IMR-90 (cell line): ENCODE measurements at regions not wholly inside any gene's neighbourhood (a gene's known extent, or its start where the extent isn't known, plus 50 kb on each side); places are given as distances from the start of the nearest gene placed in this dataset.

Experiments used
- ATAC-seq: fragments of 200-7000 bp; cut with Tn5 transposase; 2 replicates; pipeline ENCODE4 v1.9.1; 2020; ENCODE audit warnings: low read depth, mild to moderate bottlenecking, moderate library complexity
- BruUV-seq: library from RNA; stranded (reverse); fragments of 400-500 nt; replicated peaks from 2 replicates; lab custom pipeline; 2021; lab: Mats Ljungman, UMichigan
- CTCF ChIA-PET: fragments of 300-600 bp; formaldehyde crosslinking; extraction: SDS; loops from one replicate; lab custom pipeline; 2021; ENCODE audit warnings: antibody characterized with exemption; lab: Yijun Ruan, JAX
- POLR2A ChIA-PET: fragments of 300-600 bp; sonication (Branson Sonifier 250); formaldehyde crosslinking; loops from one replicate; lab custom pipeline; 2022; ENCODE audit warnings: antibody characterized with exemption; ENCODE audit not compliant: unreplicated experiment; lab: Charles Lee
- DNase-seq: peaks from one replicate; pipeline ENCODE4 v3.0.0; 2013
- H2AFZ ChIP-seq: replicated peaks from 2 replicates; pipeline ENCODE3; 2013; ENCODE audit warnings: low read length, mild to moderate bottlenecking; ENCODE audit not compliant: poor library complexity
- H2AK5ac ChIP-seq: 2 replicates; pipeline ENCODE4 v1.6.1; 2013; ENCODE audit warnings: low read depth, low read length, inconsistent platforms
- H2AK9ac ChIP-seq: replicated peaks from 2 replicates; pipeline ENCODE3; 2013; ENCODE audit warnings: mild to moderate bottlenecking, low read depth, low read length, moderate library complexity; ENCODE audit not compliant: poor library complexity
- H2BK120ac ChIP-seq: 2 replicates; pipeline ENCODE4 v1.6.1; 2013; ENCODE audit warnings: low read depth, low read length, inconsistent platforms
- H2BK15ac ChIP-seq: 3 replicates; pipeline ENCODE4 v1.6.1; 2013; ENCODE audit warnings: low read depth, low read length, inconsistent platforms
- H2BK20ac ChIP-seq: 2 replicates; pipeline ENCODE4 v1.6.1; 2013; ENCODE audit warnings: low read depth, mild to moderate bottlenecking, inconsistent platforms, low read length, moderate library complexity
- H2BK5ac ChIP-seq: 2 replicates; pipeline ENCODE4 v1.6.1; 2013; ENCODE audit warnings: mild to moderate bottlenecking, low read depth, low read length, inconsistent platforms; ENCODE audit not compliant: poor library complexity, severe bottlenecking
- H3K14ac ChIP-seq: replicated peaks from 2 replicates; pipeline ENCODE4 v1.6.1; 2013; ENCODE audit warnings: low read depth, low read length, inconsistent platforms
- H3K18ac ChIP-seq: 2 replicates; pipeline ENCODE4 v1.6.1; 2013; ENCODE audit warnings: low read depth, low read length, control low read depth
- H3K23ac ChIP-seq: 2 replicates; pipeline ENCODE4 v1.6.1; 2013; ENCODE audit warnings: low read depth, low read length, inconsistent platforms
- H3K27ac ChIP-seq: 2 replicates; pipeline ENCODE4 v1.5.1; 2013; ENCODE audit warnings: mild to moderate bottlenecking, control low read depth, low read length; ENCODE audit not compliant: insufficient read depth
- H3K27me3 ChIP-seq: 2 replicates; pipeline ENCODE4 v1.6.1; 2013; ENCODE audit warnings: low read length; ENCODE audit not compliant: control insufficient read depth, insufficient read depth
- H3K36me3 ChIP-seq: 2 replicates; pipeline ENCODE4 v1.6.1; 2013; ENCODE audit warnings: low read length, mixed read lengths; ENCODE audit not compliant: control insufficient read depth, insufficient read depth
- H3K4ac ChIP-seq: 2 replicates; pipeline ENCODE4 v1.6.1; 2013; ENCODE audit warnings: low read depth, low read length, inconsistent platforms
- H3K4me1 ChIP-seq: 2 replicates; pipeline ENCODE4 v1.6.1; 2013; ENCODE audit warnings: low read length, mixed read lengths; ENCODE audit not compliant: control insufficient read depth, insufficient read depth
- H3K4me2 ChIP-seq: 2 replicates; pipeline ENCODE4 v1.6.1; 2013; ENCODE audit warnings: low read depth, mild to moderate bottlenecking, control low read depth, low read length, moderate library complexity
- H3K4me3 ChIP-seq: 2 replicates; pipeline ENCODE4 v1.5.1; 2013; ENCODE audit warnings: low read depth, mild to moderate bottlenecking, control low read depth, low read length, moderate library complexity; ENCODE audit not compliant: insufficient read depth
- H3K56ac ChIP-seq: 2 replicates; pipeline ENCODE4 v1.6.1; 2013; ENCODE audit warnings: low read length, inconsistent platforms; ENCODE audit not compliant: insufficient read depth; ENCODE audit errors: extremely low read depth
- H3K79me1 ChIP-seq, 2 experiments: 2 replicates each; pipeline ENCODE4 v1.6.1; 2013; ENCODE audit warnings: low read length in 2 of 2, inconsistent platforms in 1 of 2, low read depth in 1 of 2
- H3K9ac ChIP-seq: 2 replicates; pipeline ENCODE4 v1.6.1; 2013; ENCODE audit warnings: low read depth, low read length, control low read depth
- H3K9me1 ChIP-seq: 2 replicates; pipeline ENCODE4 v1.6.1; 2013; ENCODE audit warnings: low read length, inconsistent platforms; ENCODE audit not compliant: insufficient read depth
- H3K9me3 ChIP-seq: 2 replicates; pipeline ENCODE4 v1.6.1; 2013; ENCODE audit warnings: low read length; ENCODE audit not compliant: control insufficient read depth, insufficient read depth
- H4K20me1 ChIP-seq: 2 replicates; pipeline ENCODE4 v1.6.1; 2013; ENCODE audit warnings: low read length, inconsistent platforms; ENCODE audit not compliant: insufficient read depth
- H4K5ac ChIP-seq: 2 replicates; pipeline ENCODE4 v1.6.1; 2013; ENCODE audit warnings: mild to moderate bottlenecking, low read depth, low read length, control low read depth
- H4K8ac ChIP-seq, 2 experiments: 2 replicates each; pipeline ENCODE4 v1.6.1; 2013; ENCODE audit warnings: low read depth in 2 of 2, low read length in 2 of 2, control low read depth in 1 of 2, inconsistent platforms in 1 of 2
- H4K91ac ChIP-seq: 2 replicates; pipeline ENCODE4 v1.6.1; 2013; ENCODE audit warnings: low read depth, low read length, inconsistent platforms; ENCODE audit not compliant: insufficient read depth
- BHLHE40 ChIP-seq: fragments of 150-350 bp; IDR thresholded peaks from 2 replicates; pipeline ENCODE4 v1.6.1; 2016; ENCODE audit warnings: mild to moderate bottlenecking, low read depth, low read length
- CEBPB ChIP-seq: IDR thresholded peaks from 2 replicates; pipeline ENCODE4 v1.6.1; 2012; ENCODE audit warnings: low read depth, low read length, improper control_type of control experiment
- CHD1 ChIP-seq: IDR thresholded peaks from 2 replicates; pipeline ENCODE4 v1.6.1; 2012; ENCODE audit warnings: low read depth, low read length, improper control_type of control experiment
- FOS ChIP-seq: fragments of 150-350 bp; IDR thresholded peaks from 2 replicates; pipeline ENCODE4 v1.6.1; 2016; ENCODE audit warnings: low read depth, low read length
- MAFK ChIP-seq: IDR thresholded peaks from 2 replicates; pipeline ENCODE4 v1.6.1; 2012; ENCODE audit warnings: low read depth, low read length, improper control_type of control experiment
- MAZ ChIP-seq: IDR thresholded peaks from 2 replicates; pipeline ENCODE4 v1.6.1; 2012; ENCODE audit warnings: low read depth, mild to moderate bottlenecking, low read length, improper control_type of control experiment, moderate library complexity, borderline replicate concordance
- MXI1 ChIP-seq: IDR thresholded peaks from 2 replicates; pipeline ENCODE4 v1.6.1; 2012; ENCODE audit warnings: low read depth, mild to moderate bottlenecking, low read length, moderate library complexity, borderline replicate concordance
- NFE2L2 ChIP-seq: fragments of 150-350 bp; IDR thresholded peaks from 2 replicates; pipeline ENCODE4 v1.6.1; 2016; ENCODE audit warnings: low read depth, mild to moderate bottlenecking, low read length
- POLR2A ChIP-seq: IDR thresholded peaks from 2 replicates; pipeline ENCODE4 v1.6.1; 2012; ENCODE audit warnings: mild to moderate bottlenecking, low read depth, low read length
- RAD21 ChIP-seq: IDR thresholded peaks from 2 replicates; pipeline ENCODE4 v1.6.1; 2012; ENCODE audit warnings: low read length, improper control_type of control experiment
- RFX5 ChIP-seq: IDR thresholded peaks from 2 replicates; pipeline ENCODE4 v1.8.0; 2012; ENCODE audit warnings: low read depth, mild to moderate bottlenecking, low read length, moderate library complexity
- SMC3 ChIP-seq: fragments of 150-350 bp; IDR thresholded peaks from 2 replicates; pipeline ENCODE4 v1.6.1; 2016; ENCODE audit warnings: low read depth, mild to moderate bottlenecking, antibody characterized with exemption, low read length, moderate library complexity
- WGBS, 2 experiments: methylation state at CpG; one replicate each; pipeline versions ENCODE4 v1.1.5 to v1.1.7; 2013; ENCODE audit warnings: missing lambda C conversion rate in 2 of 2; ENCODE audit not compliant: insufficient read length in 1 of 2; ENCODE audit errors: extremely low coverage in 2 of 2; 5-methylcytosine and 5-hydroxymethylcytosine counted together
- dilution Hi-C: fragments of 300-500 bp; cut with HindIII; formaldehyde crosslinking; loops from one replicate; pipeline ENCODE4 v1.14.3; 2018; ENCODE audit warnings: low sequenced_read_pairs; ENCODE audit not compliant: unreplicated experiment
- in situ Hi-C: fragments of 300-500 bp; cut with MboI; formaldehyde crosslinking; loops from 3 replicates; pipeline ENCODE4 v1.14.3; 2019; ENCODE audit warnings: low sequenced_read_pairs, inconsistent platforms, mixed read lengths
- intact Hi-C: fragments of 100-400 bp; cut with micrococcal nuclease; formaldehyde crosslinking; loops from 2 replicates; pipeline ENCODE4 v1.10.0; 2022
- TF ChIP-seq, protein P1 (sequence below): fragments of 150-350 bp; IDR thresholded peaks from 2 replicates; pipeline ENCODE4 v1.6.1; 2017; ENCODE audit warnings: mild to moderate bottlenecking, antibody characterized with exemption, low read length, low read depth
- TF ChIP-seq, protein P2 (sequence below): conservative IDR thresholded peaks from 2 replicates; pipeline ENCODE4 v1.5.1; 2012; ENCODE audit warnings: mild to moderate bottlenecking, low read depth, low read length, improper control_type of control experiment
- TF ChIP-seq, protein P3 (sequence below): fragments of 150-350 bp; IDR thresholded peaks from 2 replicates; pipeline ENCODE4 v1.6.1; 2016; ENCODE audit warnings: low read depth, mild to moderate bottlenecking, low read length, moderate library complexity, borderline replicate concordance

DNA sequence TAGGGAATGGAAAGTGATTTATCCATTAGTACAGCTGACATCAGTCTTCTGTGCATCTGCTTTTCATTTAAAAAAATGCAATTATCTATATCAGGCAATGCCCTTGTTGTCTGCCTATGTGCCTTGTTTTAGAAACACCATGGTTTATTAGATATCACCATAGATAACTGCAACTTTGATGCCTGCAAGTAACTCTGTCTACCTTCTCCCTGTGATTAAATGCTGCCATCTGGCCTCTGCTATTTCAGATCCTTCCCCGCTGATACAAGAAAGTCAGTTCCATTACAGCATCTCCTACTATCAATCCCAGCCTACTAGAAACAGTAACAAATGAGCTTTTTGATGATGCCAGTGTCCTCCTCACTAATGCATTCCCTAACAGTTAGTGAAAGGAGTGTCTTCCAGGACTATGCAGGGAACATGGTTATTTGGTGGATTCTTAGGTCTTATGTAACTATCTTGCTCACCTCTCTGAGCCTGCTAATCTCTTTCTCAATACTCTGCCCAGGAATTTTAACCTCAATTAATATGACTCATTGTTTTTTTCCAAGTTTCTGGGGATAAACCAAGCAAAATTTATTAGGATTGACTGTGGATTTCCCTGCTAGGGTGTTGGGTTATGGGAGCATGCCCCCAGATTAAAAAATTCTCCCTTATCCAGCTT lies 444.9 kb downstream of the RAPGEF2 start:
- Histone ChIP-seq H4K8ac (no peak overlapping the region), H2AK5ac (no peak overlapping the region), H3K9me3 (no peaks in the 10 kb centered on the region), H3K36me3 (no peaks in the 10 kb centered on the region), H4K5ac (no peak overlapping the region), H4K91ac (no peak overlapping the region), H3K4me1 (no peaks in the 10 kb centered on the region), H3K27me3 (no peaks in the 10 kb centered on the region), H2AK9ac (no peak overlapping the region), H3K79me1 (no peaks in the 10 kb centered on the region), H3K4me3 (no peak overlapping the region), H2AFZ (no peak overlapping the region), H3K23ac (no peak overlapping the region), H2BK5ac (no peak overlapping the region), H4K20me1 (no peaks in the 10 kb centered on the region), H3K9ac (no peak overlapping the region), H2BK15ac (no peak overlapping the region), H3K4me2 (no peak overlapping the region), H3K56ac (no peak overlapping the region), H3K9me1 (no peaks in the 10 kb centered on the region), H3K18ac (no peak overlapping the region), H3K14ac (no peak overlapping the region), H2BK120ac (no peak overlapping the region), H3K27ac (no peak overlapping the region), H3K4ac (no peak overlapping the region), H2BK20ac (no peak overlapping the region)
- DNase-seq (no peak), ATAC-seq (no peak)
- WGBS, 2 experiments = no CpG with 5 or more reads among the region's 1 CpG
- ChIA-PET POLR2A (no interaction called here), CTCF (no interaction called here)
- in situ Hi-C loops = no loop called here
- TF ChIP-seq, protein P1, sequence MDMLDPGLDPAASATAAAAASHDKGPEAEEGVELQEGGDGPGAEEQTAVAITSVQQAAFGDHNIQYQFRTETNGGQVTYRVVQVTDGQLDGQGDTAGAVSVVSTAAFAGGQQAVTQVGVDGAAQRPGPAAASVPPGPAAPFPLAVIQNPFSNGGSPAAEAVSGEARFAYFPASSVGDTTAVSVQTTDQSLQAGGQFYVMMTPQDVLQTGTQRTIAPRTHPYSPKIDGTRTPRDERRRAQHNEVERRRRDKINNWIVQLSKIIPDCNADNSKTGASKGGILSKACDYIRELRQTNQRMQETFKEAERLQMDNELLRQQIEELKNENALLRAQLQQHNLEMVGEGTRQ = no peak
- TF ChIP-seq CHD1 (no peak), RAD21 (no peak), NFE2L2 (no peak), MXI1 (no peak), MAZ (no peak), RFX5 (no peak), FOS (no peak), MAFK (no peak), BHLHE40 (no peak), CEBPB (no peak), SMC3 (no peak), POLR2A (no peak)
- TF ChIP-seq, protein P2, sequence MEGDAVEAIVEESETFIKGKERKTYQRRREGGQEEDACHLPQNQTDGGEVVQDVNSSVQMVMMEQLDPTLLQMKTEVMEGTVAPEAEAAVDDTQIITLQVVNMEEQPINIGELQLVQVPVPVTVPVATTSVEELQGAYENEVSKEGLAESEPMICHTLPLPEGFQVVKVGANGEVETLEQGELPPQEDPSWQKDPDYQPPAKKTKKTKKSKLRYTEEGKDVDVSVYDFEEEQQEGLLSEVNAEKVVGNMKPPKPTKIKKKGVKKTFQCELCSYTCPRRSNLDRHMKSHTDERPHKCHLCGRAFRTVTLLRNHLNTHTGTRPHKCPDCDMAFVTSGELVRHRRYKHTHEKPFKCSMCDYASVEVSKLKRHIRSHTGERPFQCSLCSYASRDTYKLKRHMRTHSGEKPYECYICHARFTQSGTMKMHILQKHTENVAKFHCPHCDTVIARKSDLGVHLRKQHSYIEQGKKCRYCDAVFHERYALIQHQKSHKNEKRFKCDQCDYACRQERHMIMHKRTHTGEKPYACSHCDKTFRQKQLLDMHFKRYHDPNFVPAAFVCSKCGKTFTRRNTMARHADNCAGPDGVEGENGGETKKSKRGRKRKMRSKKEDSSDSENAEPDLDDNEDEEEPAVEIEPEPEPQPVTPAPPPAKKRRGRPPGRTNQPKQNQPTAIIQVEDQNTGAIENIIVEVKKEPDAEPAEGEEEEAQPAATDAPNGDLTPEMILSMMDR = no peak
- TF ChIP-seq, protein P3, sequence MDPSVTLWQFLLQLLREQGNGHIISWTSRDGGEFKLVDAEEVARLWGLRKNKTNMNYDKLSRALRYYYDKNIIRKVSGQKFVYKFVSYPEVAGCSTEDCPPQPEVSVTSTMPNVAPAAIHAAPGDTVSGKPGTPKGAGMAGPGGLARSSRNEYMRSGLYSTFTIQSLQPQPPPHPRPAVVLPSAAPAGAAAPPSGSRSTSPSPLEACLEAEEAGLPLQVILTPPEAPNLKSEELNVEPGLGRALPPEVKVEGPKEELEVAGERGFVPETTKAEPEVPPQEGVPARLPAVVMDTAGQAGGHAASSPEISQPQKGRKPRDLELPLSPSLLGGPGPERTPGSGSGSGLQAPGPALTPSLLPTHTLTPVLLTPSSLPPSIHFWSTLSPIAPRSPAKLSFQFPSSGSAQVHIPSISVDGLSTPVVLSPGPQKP = no peak
- BruUV-seq = no TSS peak
- dilution Hi-C loops = no loop called here
- intact Hi-C loops = no loop called here
